Left colon (tissue), 2 donors: ENCODE measurements at regions not wholly inside any gene's neighbourhood (a gene's known extent, or its start where the extent isn't known, plus 50 kb on each side); places are given as distances from the start of the nearest gene placed in this dataset.
"Not testable (repeated sequence)": the region's sequence is repeated elsewhere in the genome, so short reads cannot be mapped to it uniquely, and the experiment has no call there.

Experiments
- ATAC-seq: fragments of 200-7000 bp; cut with Tn5 transposase; one replicate; pipeline ENCODE4 v1.9.1; 2020; ENCODE audit warnings: mild to moderate bottlenecking, moderate library complexity
- DNase-seq, 2 donors: peaks; one replicate each; pipeline ENCODE4 v3.0.0-alpha.2; 2020
- intact Hi-C, 2 donors: fragments of 100-400 bp; cut with DNase I in 1 of 2; cut with micrococcal nuclease in 1 of 2; formaldehyde crosslinking; loops; one replicate each; pipeline versions ENCODE4 v1.11.2 to v1.14.0; 2022; cut with DNase I, micrococcal nuclease
- donor health status: DM: no; HTN: no; CAD: no.
- donor health status: DM: yes; HTN: yes; CAD: no.

DNA sequence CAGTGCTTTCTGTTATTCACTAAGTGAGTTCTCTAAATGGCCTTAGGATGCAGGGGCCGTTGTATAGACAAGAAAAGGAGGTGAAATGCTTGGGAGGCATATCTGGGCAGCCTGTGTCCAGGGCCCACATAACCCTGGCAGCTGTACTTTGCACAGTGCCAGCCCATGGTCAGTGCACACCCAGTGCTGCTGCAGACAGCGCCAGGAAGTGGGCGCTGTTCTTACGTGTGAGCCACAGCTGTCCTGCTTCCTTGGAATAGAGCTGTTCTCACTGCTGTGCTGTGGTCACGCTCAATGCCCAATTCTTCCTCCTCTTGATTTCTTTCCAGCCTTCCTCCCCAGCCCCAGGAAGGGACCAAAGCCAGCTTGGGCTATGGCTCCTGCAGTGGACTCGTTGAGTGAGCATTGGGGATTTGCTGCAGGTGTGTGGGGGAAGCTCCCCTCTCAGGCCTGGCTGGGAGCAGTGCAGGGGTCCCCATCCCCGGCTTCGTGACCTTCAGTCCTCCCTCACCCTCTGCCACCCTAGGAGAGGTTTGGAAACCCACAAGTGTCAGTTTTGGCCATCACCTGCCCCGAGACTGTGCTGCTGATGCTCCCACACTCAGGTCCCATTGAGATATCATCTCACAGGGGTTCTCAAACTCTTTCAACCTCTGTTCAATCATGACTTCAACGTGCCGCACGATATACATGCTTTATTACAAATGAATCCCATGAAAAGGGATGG is 246.8 kb upstream of the EXOC2 start:
- DNase-seq (no peak), ATAC-seq (peak; percentile 72)
- intact Hi-C loops = no loop called here

DNA sequence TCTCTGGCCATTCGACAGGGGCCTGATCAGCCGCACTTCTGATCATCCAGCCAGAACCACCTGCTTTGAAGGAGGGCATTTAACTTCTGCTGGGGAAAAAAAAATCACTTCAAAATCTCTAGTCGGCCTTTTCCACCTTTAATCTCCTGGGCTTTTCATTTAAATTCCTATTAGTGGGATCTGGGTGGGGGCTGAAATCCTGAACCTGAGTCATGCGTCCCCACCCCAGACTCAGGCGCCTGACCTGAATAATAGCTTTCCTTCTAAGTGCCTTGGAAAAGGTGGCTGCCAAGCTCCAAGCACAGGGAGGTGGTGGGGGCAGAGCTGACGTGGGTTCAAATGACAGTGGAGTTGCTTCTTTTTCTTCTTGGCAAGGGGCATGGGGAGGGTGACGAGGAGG is 246.0 kb upstream of the EXOC2 start:
- DNase-seq = no peak
- intact Hi-C loops = no loop called here
- no peak for ATAC-seq

DNA sequence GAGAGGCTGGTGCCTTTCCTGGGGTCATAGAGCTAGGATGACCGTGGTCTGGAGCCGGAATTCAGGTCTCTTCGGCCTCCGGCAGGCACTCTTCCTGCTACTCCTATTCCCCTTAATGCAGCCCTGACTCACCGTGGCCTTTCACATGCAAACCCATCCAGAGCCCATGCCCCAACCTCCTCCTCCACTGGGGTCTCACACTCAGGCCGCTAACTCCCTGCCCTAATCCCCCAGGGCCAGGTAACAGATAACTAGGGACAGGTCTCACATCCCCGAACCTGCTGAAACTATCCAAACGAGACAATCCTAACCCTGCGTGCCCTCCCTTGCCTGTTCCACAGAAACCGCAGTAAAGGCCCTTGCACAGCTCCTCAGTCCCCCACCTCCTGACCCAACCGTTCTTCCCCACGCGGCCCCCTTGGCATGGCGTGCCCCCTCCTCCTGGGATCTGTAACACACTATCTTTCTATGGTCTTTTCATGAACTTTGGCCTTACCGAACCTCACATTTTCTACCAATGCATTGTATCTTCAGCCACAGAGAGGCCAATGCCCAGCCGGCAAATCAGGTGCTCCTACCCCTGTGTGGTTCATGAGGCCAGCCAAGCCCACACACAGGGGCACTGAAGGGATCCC is 245.4 kb upstream of the EXOC2 start:
- DNase-seq = no peak
- intact Hi-C loops = no loop called here
- no peak for ATAC-seq

- ATAC-seq = no peak
- DNase-seq = no peak
Observed at GRCh38 chr6:935582-935981, 242.6 kb upstream of the EXOC2 start.

DNA sequence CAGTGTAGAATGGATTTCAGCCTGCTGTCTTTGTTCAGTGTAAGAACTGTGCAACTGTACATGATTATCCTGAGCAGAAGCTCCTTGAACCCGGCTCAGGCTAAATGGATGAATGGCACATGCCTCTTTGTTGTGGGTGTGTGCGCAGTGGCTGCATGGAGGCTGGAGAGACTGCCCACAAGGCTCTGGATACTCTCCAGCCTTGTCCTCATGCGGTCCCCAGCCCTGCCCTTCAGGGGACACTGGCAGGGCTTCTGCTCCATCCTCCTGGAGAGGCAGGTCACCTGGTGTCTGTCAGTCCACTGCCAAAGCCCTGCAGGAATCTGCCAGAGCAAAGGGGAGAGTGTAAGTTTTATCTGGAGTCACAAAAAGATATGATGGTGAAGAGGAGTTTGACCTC is 241.7 kb upstream of the EXOC2 start:
- ATAC-seq (no peak), DNase-seq (no peak)
- intact Hi-C loops = no loop called here

More at GRCh38 chr6:935582-935981, 242.6 kb upstream of the EXOC2 start:
- intact Hi-C loops = no loop called here

DNA sequence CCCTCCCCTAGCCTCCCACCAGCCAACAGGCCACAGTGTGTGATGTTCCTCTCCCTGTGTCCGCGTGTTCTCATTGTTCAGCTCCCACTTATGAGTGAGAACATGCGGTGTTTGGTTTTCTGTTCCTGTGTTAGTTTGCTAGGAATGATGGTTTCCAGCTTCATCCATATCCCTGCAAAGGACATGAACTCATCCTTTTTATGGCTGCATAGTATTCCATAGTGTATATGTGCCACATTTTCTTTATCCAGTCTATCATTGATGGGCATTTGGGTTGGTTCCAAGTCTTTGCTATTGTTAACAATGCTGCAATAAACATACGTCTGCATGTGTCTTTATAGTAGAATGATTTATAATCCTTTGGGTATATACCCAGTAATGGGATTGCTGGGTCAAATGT is 239.0 kb upstream of the EXOC2 start:
- DNase-seq, ATAC-seq, intact Hi-C loops: not testable (repeated sequence)

- intact Hi-C loops = no loop called here
- DNase-seq (no peak), ATAC-seq (no peak)
Observed at GRCh38 chr6:927157-927556, 234.2 kb upstream of the EXOC2 start.

DNA sequence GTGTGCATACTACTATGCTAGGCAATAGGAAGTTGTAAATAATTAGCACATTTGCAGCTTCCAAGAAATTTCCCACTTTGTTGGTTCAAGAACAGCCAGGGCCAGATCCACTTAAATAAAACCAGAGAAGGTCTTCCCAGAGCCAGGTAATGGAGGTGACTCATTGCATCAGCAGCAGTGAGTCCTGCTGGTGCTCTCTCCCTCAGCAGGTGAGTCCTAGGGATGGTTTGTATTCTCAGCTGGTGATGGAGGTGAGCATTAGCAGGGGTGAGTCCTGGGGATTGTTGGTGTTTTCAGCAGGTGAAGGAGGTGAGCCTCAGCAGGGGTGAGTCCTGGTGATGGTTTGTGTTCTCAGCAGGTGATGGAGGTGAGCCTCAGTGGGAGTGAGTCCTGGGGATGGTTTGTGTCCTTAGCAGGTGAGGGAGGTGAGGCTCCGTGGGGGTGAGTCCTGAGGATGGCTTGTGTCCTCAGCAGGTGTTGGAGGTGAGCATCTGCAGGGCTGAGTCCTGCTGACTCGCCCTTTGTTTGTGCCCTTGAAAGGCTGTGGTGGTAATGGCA is 232.8 kb upstream of the EXOC2 start:
- intact Hi-C loops = no loop called here
- ATAC-seq = no peak
- no peak for DNase-seq

- intact Hi-C loops = no loop called here
- ATAC-seq = no peak
Observed at GRCh38 chr6:924661-925060, 231.7 kb upstream of the EXOC2 start.

GRCh38 chr6:921400-921799 is 228.5 kb upstream of the EXOC2 start:
- no peak for DNase-seq
- intact Hi-C loops = no loop called here
- ATAC-seq = no peak

More at GRCh38 chr6:924661-925060, 231.7 kb upstream of the EXOC2 start:
- no peak for DNase-seq

- ATAC-seq (no peak), DNase-seq (no peak)
- intact Hi-C loops = no loop called here
Observed at GRCh38 chr6:920512-920911, 227.6 kb upstream of the EXOC2 start.

DNA sequence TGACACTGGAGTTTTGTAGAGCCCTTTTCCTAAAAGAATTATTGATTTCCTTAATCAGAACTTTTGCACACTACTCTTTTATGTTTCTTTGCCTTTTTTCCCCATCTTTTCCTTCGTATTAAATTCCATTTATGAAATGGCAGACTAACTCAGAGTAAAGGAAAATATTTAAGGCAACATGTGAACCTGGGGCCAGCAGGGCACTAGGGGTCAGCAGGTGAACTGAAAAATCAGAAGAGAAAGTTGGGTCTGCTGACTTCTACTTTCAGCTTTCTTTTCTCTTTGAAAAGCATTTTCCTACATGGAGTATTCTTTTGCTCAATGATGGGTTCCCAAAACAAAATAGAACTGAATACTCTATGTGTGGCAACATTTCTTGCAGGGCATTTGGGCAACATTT is 226.6 kb upstream of the EXOC2 start:
- ATAC-seq = no peak
- no peak for DNase-seq
- intact Hi-C loops = no loop called here

DNA sequence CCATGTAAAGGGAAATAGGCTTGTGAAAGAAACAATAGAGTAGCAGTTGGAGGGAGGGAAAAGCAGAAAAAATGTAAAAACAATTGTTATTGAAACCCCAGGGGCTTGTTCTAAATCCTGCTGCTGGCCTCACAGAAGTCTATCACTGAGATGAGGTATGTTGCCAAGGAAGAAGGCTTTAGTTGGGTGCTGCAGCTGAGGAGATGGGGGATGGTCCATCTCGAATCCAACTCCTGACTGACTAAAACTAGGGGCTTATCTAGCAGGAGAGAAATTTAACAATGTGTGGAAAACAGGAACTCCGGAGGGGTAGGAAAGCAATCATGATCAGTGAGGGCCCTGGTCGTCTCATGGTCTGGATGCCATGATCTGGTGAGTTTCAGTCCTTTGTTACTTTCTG is 225.0 kb upstream of the EXOC2 start:
- DNase-seq (no peak), ATAC-seq (no peak)
- intact Hi-C loops = no loop called here

DNA sequence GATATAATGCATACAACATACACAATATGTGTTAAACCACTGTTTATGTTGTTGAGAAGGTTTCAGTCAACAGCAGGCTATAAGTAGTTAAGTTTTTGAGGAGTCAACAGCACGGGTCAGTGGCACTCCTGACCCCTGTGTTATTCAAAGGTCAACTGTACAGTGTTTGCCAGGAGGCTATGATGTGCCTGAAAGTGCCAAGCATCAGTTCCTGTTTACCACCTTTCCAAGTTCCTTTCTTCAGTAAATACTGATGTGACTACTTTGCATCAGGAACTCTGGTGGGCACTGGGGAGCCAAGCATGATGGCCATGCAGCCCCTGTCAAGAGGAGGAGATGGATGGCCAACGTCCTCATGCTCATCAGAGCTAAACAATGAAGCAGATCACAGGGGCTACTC is 224.4 kb upstream of the EXOC2 start:
- intact Hi-C loops = no loop called here
- no peak for ATAC-seq
- DNase-seq = no peak

DNA sequence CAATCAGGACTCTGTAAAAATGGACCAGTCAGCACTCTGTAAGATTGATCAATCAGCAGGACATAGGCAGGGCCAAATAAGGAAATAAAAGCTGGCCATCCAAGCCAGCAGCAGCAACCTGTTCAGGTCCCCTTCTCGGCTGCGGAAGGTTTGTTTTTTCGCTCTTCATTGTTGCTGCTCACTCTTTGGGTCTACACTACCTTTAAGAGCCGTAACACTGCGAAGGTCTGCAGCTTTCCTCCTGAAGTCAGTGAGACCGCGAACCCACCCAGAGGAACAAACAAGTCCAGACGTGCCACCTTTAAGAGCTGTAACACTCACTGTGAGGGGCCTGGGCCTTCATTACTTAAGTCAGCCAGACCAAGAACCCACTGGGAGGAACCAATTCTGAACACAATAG is 223.2 kb upstream of the EXOC2 start:
- no peak for ATAC-seq
- intact Hi-C loops = no loop called here

DNA sequence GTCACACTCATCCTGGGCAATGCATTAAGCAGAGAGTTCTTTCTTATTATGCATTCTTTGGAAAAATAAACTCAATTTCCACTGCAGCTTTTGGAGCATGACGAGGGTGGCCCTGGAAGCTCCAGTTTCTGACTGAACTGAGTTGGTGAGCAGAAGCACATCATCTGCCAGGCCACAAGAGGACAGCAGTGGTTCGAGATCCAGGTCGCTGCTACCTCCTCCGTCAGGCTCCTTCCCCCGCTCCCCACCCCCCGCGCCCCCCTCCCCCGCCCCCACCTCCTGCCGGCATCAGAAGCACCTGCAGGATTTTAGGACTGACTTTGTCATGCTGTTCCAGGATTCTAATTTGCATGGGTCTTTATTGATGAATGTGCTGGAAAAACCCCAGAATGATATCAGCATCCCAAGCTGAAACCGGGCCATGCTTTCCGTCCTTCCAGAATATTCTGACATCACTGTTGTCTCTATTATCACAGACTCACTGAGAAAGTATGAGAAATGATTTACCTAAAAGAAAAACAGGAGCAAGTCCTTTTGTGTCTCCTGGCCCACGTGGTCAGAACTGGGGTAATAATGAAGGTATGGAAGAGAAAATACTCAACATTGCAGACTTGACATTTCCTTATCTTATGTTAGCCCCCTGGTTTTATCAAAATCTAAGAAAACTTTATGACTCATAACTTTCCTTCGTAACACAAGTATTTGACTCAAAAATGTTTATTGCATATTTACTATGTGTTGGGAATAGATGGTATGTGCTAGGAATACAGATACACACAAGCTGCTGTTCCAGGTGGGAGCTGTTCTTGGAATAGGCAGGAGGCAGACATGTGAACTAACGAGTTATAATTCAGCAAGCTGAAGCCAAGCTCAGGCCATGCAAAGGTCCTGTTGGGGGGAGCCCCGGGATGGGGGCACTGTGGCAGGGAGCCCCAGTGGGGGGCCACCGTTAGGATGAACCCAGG is 220.2 kb upstream of the EXOC2 start:
- intact Hi-C loops = no loop called here
- DNase-seq (peak in 1 of 2 donors; percentile 24), ATAC-seq (peak; percentile 77)

More for the DNA sequence above, 223.2 kb upstream of the EXOC2 start:
- no peak for DNase-seq

DNA sequence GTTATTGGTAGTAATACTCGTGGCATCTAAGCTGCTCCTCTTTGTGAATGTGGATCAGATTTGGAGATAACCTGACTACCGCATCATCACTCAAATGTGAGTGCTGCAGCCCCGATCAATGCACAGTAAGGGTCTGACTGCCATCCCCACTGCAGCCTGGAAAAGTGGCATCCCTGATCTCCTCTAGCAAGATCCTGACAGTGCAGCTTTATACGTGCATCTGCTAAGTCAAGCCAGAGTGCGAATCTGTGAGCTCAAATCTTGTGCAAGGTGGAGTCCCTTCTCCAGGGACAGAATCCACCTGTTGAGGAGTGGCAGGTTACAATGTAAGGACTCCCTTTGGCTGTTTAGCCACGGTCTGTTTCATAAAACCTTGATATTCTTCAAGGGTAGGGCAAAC is 215.0 kb upstream of the EXOC2 start:
- DNase-seq (no peak), ATAC-seq (no peak)
- intact Hi-C loops = no loop called here

DNA sequence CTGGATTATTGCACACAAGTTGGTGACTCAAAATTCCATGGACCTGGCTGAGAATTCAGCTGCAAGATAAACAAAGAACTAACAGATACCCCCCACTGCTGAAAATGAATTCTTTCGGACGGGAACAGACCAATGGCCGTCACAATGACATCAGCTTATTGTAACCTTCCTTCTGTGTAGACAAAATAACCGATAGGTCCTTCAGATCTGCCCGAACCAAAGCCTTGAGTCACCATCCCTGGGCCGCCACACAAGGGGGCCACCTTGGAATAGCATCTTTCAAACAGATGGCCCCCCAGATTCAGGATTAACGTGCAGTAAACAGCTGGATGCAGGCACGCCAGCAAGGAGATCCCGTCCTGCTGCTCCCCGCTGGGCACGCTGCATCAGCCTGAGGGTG is 214.0 kb upstream of the EXOC2 start:
- DNase-seq = no peak
- ATAC-seq = no peak
- intact Hi-C loops = no loop called here

GRCh38 chr6:905556-905955 is 212.6 kb upstream of the EXOC2 start:
- peak; percentile 30 for ATAC-seq
- DNase-seq = no peak
- intact Hi-C loops = no loop called here
